ENCODE measurements at regions not wholly inside any gene's neighbourhood (a gene's known extent, or its start where the extent isn't known, plus 50 kb on each side); places are given as distances from the start of the nearest gene placed in this dataset.

GRCh38 chr3:74375653-74376052 lies 238.8 kb downstream of the CNTN3 start:
- no peaks in the 10 kb centered on the region for H3K9me3 ChIP-seq (ENCODE audit: control insufficient read depth, low read depth, low read length)
- no peak overlapping the region for H3K4me3 Mint-ChIP-seq
- H3K56ac ChIP-seq (ENCODE audit: insufficient read length, low read depth, low read length): no peak overlapping the region

More at GRCh38 chr3:74375653-74376052, 238.8 kb downstream of the CNTN3 start:
- Histone ChIP-seq H3K27ac (ENCODE audit: insufficient read length, low read depth, low read length) (no peak overlapping the region), H3K4me2 (ENCODE audit: insufficient read depth, insufficient read length, low read length) (no peak overlapping the region), H2BK15ac (ENCODE audit: low read depth, low read length) (no peak overlapping the region), H2BK120ac (ENCODE audit: low read depth, low read length, poor library complexity, severe bottlenecking) (no peak overlapping the region), H2AFZ (ENCODE audit: low read length) (no peak overlapping the region), H3T11ph (ENCODE audit: low read length) (no peak overlapping the region), H4K20me1 (ENCODE audit: control insufficient read depth, insufficient read depth, insufficient read length) (no peaks in the 10 kb centered on the region), H3K9ac (ENCODE audit: extremely low read depth, insufficient read length, low read length) (no peak overlapping the region), H3K27me3 (ENCODE audit: insufficient read depth, low read length) (no peaks in the 10 kb centered on the region), H4K8ac (replicated peaks; ENCODE audit: insufficient read length, low read depth, low read length) (no peak overlapping the region), H3K4ac (ENCODE audit: low read depth, low read length) (no peak overlapping the region), H2BK20ac (ENCODE audit: low read depth, low read length, poor library complexity, severe bottlenecking) (no peak overlapping the region), H3K14ac (ENCODE audit: insufficient read depth, low read length) (no peak overlapping the region), H4K5ac (ENCODE audit: insufficient read length, low read depth, low read length) (no peak overlapping the region), H3K79me2 (ENCODE audit: insufficient read depth, low read length) (no peaks in the 10 kb centered on the region), H4K91ac (ENCODE audit: insufficient read length, low read depth, low read length) (no peak overlapping the region), H3K79me1 (ENCODE audit: insufficient read depth, low read depth, low read length, poor library complexity, severe bottlenecking) (no peaks in the 10 kb centered on the region), H3K4me1 (ENCODE audit: insufficient read depth, low read length) (no peaks in the 10 kb centered on the region), H2BK12ac (ENCODE audit: insufficient read length, low read depth, low read length) (no peak overlapping the region), H2AK5ac (ENCODE audit: insufficient read length, low read length) (no peak overlapping the region), H3K18ac (ENCODE audit: insufficient read length, low read depth, low read length) (no peak overlapping the region), H2BK5ac (ENCODE audit: insufficient read length, low read length) (no peak overlapping the region), H3K23me2 (ENCODE audit: insufficient read length, low read depth, low read length, poor library complexity, severe bottlenecking) (no peaks in the 10 kb centered on the region), H3K23ac (ENCODE audit: insufficient read length, low read depth, low read length) (no peak overlapping the region)
- WGBS (ENCODE audit: extremely low coverage, insufficient read length, low lambda C conversion rate): no CpG with 5 or more reads among the region's 1 CpG
- Mint-ChIP-seq H3K4me1 (peaks cover 11 to 17% of the 10 kb centered on the region in 2 experiments), H3K9me3 (peaks cover 5 to 7% of the 10 kb centered on the region in 2 experiments), H3K36me3 (ENCODE audit: insufficient read depth in 1 of 3, low read depth in 3 of 3) (peaks cover 0 to 11% (median 3%) of the 10 kb centered on the region in 3 experiments; a peak in 6 of 7 replicates), H3K27me3 (ENCODE audit: low read depth) (no peaks in the 10 kb centered on the region), H3K27ac (peak overlapping the region in 1 of 3 experiments; percentile 65; a peak in 2 of 7 replicates)
- DNase-seq: no peak
- TF ChIP-seq CTCF (conservative IDR thresholded peaks at IDR 0.05): no peak

Data from H9 (cell line).